EL (cell line): ENCODE measurements at regions not wholly inside any gene's neighbourhood (a gene's known extent, or its start where the extent isn't known, plus 50 kb on each side); places are given as distances from the start of the nearest gene placed in this dataset.
"Not testable (repeated sequence)": the region's sequence is repeated elsewhere in the genome, so short reads cannot be mapped to it uniquely, and the experiment has no call there.

Experiments
- DNase-seq: peaks from one replicate; pipeline ENCODE4 v3.0.0-alpha.2; 2016

- no peak for DNase-seq
Observed at GRCh38 chr12:93223440-93224426, 154.0 kb upstream of the NUDT4 start.

DNA sequence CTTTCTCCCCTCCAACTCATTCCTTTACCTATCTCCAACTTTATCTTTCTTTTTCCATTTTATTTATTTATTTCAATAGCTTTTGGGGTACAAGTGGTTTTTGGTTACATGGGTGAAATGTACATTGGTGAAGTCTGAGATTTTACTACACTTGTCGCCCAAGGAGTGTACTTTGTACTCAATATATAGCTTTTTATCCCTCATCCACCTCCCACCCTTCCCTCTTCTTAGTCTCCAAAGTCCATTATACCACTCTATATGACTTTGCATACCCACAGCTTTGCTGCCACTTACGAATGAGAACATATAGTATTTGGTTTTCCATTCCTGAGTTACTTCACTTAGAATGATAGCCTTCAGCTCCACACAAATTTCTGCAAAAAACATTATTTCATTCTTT lies 152.6 kb upstream of the NUDT4 start:
- no peak for DNase-seq

GRCh38 chr12:93226361-93226760 lies 151.4 kb upstream of the NUDT4 start:
- peak; percentile 33 for DNase-seq

DNA sequence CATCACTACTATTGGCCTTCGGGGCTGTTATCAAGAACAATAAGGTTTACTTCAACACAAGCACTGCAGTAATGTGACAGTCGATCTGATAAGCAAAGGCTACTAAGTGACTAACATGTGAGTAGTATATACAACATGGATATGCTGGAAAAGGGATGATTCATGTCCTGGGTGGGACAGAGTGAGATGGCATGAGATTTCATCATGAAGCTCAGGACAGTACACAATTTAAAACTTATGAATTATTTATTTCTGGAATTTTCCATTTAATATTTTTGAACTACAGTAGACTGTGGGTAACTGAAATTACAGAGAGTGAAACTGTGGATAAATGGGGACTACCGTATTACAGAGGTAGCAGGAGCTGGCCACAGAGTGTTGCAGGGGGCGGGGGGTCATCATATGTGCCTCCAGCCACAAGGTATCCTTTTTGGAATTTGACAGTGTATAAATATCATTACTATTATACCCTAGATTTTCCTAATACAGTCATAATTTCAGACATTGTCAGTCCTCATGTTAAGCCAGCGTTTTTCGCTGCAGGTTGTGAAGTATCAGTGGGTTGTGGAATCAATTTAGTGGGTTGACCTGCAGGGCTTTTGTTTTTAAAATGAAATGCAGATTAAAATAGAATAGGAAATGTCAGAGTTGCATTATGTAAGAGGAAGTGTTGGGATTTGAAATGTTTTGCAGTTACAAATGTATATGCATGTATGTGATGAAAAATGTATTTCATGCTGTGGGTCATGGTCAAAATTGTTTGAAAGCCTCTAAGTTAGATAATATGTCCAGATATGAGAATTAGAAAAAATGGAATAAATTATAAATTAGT lies 148.0 kb upstream of the NUDT4 start:
- DNase-seq, result peak; percentile 89

DNA sequence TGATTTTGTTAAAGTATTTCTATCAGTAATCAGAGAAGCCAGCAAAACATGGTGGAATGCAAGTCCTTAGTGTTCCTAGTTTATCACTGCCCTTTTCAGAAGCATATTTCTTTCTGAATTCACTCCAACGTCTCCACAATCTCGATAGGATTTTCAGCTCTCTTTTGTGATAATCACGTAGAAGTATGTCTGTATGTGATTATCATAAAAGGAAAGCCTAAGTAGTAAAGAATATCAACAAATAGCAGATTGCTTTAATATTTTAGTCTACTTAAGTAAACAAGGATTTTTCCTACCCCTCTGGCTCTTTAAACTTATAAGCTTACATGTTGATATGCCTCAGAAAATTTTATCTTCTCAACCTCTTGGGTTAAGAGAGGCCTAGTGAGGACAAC lies 147.4 kb upstream of the NUDT4 start:
- DNase-seq, result no peak

DNA sequence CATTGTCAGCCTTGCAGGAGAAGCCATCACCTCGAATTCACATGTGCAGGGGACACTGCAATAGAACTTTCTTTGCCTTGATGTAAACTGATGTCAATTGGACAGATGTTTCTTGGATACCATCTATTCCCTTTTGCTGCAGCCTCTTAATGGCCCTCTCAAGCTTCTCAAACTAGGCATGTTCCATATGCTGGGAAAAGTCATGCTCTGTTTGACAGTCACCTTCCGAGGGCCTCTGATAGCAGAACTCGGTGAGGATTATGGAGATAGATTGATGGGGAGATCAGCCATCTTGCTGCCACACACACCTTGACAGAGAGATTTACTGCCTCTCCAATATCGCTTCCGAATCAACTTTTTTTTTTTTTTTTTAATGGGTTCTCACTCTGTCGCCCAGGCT lies 145.8 kb upstream of the NUDT4 start:
- no peak for DNase-seq

GRCh38 chr12:93234641-93235040 lies 143.1 kb upstream of the NUDT4 start:
- DNase-seq, result no peak

GRCh38 chr12:93235881-93236280 lies 141.8 kb upstream of the NUDT4 start:
- DNase-seq, result no peak

DNA sequence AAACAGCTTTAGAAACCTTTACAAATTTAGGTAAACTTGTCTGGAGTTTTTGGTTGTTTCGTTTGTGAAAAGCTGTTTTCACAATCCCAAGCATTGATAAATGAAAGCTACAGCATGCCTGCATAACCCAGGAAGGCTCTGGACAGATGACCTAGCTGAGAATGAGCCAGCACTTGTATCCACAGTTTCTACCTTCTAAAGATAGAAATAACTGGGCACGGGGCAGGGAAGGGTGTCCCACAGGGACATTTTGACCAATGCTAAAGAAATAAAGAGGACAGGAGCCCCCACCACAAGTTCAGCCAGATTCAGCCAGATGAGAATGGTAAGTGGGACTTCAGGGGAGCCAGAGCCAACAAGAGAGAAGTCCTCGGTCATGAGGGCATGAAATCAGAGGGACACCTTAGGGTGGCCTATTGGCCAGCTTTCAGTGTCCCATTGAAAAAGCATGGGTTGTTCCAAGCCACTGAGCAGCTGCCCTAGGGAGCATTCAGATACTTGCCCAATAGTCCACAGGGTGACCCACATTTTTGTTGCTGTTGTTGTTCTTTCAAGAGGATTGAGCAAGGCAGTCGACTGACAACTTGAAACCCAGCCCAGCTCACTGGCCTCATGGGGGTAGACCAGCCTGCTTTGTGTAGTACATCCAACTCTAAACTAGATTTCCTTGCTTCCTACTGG lies 140.3 kb upstream of the NUDT4 start:
- DNase-seq, result no peak

- DNase-seq, result not testable (repeated sequence)
Observed at GRCh38 chr12:93238512-93239262, 139.0 kb upstream of the NUDT4 start.

DNA sequence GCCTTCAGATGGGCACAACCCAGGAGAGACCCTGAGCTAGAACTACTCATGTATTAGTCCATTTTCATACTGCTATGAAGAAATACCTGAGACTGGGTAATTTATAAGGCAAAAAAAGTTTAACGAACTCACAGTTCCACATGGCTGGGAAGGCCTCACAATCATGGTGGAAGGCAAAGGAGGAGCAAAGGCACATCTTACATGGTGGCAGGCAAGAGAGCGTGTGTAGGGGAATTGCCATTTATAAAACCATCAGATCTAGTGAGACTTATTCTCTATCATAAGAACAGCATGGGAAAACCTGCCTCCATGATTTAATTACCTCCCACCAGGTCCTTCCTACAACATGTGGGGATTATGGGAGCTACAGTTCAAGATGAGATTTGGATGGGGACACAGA lies 137.9 kb upstream of the NUDT4 start:
- DNase-seq, result not testable (repeated sequence)

DNA sequence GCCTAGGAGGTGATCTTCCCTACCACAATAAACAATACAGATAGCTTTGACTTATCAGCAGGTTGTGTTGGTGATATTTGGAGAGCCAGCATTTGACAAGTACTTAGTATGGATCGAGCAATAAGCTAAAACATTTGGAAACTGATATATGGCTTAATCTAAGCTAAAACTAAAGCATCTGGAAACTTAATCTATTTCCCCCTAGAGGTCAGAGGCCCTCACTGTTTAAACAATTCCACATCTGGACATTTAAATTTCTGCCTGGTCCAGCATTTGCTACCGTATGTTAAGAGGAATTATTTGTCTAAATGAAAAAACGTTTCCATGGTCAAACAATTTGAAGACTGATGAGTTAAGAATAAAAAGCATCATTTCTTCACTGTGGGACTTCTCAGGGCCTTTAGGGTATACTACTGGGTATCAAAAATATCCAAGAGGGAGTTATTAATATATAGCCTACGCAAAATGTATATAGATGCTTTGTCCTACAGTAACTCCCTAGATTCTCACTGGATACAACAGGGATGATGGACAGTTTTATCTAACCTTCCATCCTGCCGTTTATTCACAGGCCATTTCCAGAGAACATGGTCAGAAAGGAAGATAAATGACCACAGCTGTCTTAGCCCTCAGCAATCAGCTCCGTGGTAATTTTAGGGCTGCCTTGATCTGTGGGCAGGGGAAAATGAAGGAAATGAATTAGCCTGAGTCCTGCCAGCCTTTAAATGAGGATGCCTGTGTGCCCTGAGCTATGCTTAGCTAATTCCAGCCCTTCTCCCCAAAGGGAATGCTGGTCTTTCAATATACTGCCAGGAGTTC lies 135.4 kb upstream of the NUDT4 start:
- no peak for DNase-seq

DNA sequence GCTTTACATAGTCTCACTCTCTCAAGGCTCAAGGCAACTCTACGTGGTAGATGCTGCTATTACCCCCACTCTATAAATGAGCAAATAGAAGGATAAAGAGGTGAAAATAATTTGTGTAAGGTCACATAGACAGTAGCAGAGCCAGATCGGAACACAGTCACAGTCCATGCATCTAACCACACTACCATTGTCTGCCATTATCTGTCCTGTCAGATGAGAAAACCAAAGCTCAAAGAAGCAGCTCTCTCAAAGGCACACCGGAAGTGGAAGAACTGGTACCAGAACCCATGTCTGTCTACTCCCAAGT lies 134.4 kb upstream of the NUDT4 start:
- DNase-seq, result no peak

DNA sequence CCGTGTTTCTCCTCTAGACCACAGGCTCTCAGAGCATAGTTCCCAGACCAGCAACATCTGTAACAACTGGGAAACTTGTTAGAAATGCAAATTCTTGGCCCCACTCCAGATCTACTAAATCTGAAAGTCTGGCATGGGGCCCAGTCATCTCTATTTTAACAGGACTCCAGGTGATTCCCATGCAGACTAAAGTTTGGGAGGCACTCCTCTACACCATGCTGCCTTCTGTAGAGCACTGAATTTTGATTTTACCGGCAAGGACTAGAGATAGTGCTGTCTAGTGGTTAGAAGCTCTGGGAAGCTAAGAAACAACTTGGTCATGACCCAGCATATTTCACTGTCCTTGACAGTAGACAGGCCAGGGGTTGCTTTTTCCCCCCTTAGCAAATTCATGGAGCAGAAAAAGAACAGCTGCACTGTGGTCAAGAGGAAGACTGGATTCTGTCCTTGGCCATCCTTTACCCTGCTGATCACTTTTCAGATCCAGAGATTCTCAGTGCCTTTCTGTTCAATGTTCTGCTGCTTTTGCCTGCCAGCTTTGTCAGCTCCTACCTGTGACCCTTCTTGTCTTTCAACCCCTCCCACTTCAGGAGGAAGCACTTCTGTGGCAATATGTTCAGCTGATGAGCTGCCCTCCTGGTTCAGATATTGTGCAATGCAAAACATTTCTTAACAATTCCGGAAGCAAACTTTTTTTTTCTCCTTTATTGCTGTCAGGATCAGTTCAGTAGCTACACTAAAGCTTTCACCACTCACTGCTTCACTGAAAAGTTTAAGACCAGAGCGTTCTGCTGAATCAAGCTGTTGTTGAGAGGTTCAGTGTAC lies 133.8 kb upstream of the NUDT4 start:
- peak; percentile 61 for DNase-seq

DNA sequence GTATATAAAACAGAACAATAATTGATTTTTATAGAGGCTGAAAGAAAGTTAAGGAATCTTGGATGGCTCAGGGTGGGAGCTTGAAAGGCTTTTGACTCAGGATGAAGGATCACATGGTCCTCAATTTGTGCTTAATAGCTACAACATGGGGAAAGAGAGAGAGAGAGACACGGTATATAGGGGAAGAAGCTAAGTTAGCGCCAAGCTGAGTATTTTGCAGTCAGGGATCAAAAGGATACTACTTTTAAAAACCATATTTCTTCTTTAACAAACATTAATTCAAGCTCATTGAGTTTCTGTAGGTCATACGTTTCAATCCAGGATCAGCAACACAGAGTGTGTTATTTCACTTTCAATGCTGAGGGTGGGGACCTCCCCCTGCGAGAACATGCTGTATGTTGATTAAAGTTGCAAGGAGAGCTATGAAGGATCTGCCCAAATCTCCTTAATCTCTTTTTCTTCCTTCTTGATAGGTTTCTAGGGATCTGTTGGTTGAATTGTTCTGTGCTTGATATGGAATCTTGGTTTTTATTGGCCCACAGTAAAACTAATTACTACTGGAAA lies 133.1 kb upstream of the NUDT4 start:
- no peak for DNase-seq

- no peak for DNase-seq
Observed at GRCh38 chr12:93245543-93245942, 132.2 kb upstream of the NUDT4 start.

DNA sequence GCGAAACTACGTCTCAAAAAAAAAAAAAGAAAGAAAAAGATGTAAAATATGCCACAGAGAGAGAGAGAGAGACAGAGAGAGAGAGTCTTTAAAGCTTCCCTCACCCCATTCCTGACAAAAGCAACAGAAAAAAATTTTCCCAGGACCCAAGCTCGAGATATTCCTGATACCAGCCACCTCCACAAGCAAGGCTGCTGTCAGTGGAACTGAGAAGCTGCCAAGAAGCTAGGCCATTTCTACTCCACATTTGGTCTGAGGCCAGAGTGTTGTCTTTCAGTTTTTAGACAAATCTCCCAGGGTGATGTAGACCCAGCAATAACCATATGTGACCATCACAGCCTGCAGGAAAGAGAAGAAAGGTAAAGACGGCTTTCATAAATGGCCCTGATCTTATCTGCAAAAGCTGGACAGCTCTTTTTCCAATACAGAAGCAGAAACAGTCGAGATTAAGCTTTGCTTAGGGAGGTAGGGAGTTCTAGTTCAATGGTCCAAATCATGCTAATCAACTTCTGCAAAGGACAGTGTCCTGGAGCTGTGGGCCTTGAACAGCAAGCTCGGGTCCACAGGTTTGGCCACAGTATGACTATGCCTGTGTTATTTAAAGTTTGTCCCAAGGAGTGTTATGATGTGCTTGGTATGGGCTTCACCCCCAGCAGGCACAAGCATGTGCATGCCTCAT lies 130.3 kb upstream of the NUDT4 start:
- DNase-seq, result no peak

DNA sequence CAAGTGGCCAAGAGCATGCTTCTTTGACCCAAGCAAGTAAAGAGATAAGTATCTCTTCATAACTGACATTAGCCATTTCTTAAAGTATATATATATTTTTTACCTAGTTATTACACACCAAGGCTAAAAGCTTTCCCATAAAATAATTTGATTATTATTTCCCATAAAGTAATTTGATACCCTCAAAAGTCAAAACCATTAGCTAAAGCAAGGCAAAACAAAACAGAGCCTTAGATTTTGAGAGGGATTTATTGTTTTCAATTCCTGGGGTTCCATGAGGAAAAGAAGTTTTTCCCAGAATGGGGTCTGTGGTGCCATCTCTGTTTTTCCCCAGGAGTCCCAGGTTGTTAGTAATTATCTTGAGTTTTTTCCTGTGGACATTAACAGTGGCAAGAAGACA lies 125.5 kb upstream of the NUDT4 start:
- DNase-seq, result no peak

DNA sequence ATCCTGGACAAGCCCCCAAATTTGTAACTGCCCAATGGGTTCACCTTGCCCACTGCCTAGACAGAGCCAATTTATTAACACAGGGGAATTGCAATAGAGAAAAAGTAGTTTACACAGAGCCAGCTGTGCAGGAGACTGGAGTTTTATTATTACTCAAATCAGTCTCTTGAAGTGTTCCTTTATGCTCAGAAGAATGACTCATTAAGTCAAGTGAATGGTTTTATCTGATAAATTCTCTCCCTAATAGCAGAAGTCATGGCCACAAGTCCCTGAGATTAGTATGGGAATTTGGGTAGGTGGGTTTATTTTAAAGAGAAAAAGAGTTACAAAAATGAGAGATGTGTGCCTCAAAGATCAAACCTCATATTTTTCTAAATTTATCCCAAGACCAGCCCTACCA lies 122.8 kb upstream of the NUDT4 start:
- no peak for DNase-seq
